ENCODE measurements at regions not wholly inside any gene's neighbourhood (a gene's known extent, or its start where the extent isn't known, plus 50 kb on each side); places are given as distances from the start of the nearest gene placed in this dataset.

DNA sequence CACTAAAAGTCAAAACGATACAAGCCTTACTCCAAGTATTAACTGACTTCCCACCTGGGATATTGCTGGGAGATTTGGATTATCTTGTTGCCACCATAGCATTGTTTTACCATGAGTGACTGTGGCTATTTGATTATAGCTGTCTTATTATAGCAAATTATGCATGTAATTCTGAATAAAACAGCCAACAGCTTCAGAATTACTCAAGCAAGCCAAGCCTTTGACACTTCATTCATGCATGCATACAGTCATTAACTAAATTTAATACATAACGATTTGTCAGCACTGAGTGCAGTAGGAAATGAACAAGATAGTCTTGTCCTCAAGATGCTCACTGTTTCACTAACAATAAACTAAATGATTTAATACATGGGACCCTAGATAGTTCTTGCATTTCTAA, 133.0 kb upstream of the FRMD6 start:
- Histone ChIP-seq H3K27ac (no peak overlapping the region), H3K4me1 (replicated peaks in 1 of 2) (peaks cover 0 to 4% of the 10 kb centered on the region in 2 donors), H3K4me3 (no peak overlapping the region)
- in situ Hi-C loops (cut with MboI; ENCODE audit: low pct_unique_long_range_greater_than_20kb in 2 of 9, low sequenced_read_pairs in 9 of 9, unreplicated experiment in 9 of 9) = no loop called here
- WGBS, 10 experiments = 69 to 100% (median 83%) methylated on average over 1 to 2 of the region's 2 CpGs; no CpG with 5 or more reads in 3 of the 10 experiments
- peak in 2 of 8 experiments; percentile 73 to 80 for ATAC-seq (replicated peaks in 6 of 8)

GRCh38 chr14:51520087-51520486, 131.6 kb upstream of the FRMD6 start:
- in situ Hi-C loops (cut with MboI; ENCODE audit: low pct_unique_long_range_greater_than_20kb in 2 of 9, low sequenced_read_pairs in 9 of 9, unreplicated experiment in 9 of 9) = no loop called here
- 30 to 100% (median 67%) methylated on average over 1 of the region's 1 CpG; no CpG with 5 or more reads in 1 of the 10 experiments for whole genome bisulfite sequencing, 10 experiments
- peaks cover 0 to 4% of the 10 kb centered on the region in 2 donors for H3K4me1 ChIP-seq (replicated peaks in 1 of 2)
- ATAC-seq (replicated peaks in 6 of 8) = no peak
- no peak overlapping the region for H3K4me3 ChIP-seq
- no peak overlapping the region for H3K27ac ChIP-seq

DNA sequence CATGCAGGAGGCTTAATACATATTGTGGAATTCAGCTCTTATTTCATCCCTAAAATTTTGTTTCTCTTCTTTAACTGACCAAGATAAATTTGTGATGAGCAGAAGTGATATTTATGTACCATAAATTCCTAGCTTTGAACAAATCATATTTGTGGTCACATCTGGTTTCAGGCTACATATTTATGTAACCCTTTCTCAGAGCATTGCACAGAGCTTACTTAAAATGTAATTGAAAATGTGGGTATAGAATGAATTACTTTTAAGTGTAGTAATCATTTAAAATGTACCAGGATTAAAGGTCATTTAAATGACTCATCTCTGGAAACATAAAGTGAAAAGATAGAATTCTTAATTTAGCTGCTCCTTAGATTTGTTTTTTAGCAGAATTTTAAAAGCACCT, 129.9 kb upstream of the FRMD6 start:
- in situ Hi-C loops (cut with MboI; ENCODE audit: low pct_unique_long_range_greater_than_20kb in 2 of 9, low sequenced_read_pairs in 9 of 9, unreplicated experiment in 9 of 9) = no loop called here
- Histone ChIP-seq H3K4me1 (replicated peaks in 1 of 2) (peaks cover 0 to 2% of the 10 kb centered on the region in 2 donors), H3K27ac (no peak overlapping the region), H3K4me3 (no peak overlapping the region)
- peak in 1 of 8 experiments; percentile 58 for ATAC-seq (replicated peaks in 6 of 8)

- 60 to 92% (median 72%) methylated on average over 1 to 4 of the region's 4 CpGs; no CpG with 5 or more reads in 2 of the 10 experiments for WGBS, 10 experiments
- no peaks in the 10 kb centered on the region for H3K4me1 ChIP-seq (replicated peaks in 1 of 2)
- peak in 3 of 8 experiments; percentile 22 to 49 (median 48) for ATAC-seq (replicated peaks in 6 of 8)
- in situ Hi-C loops (cut with MboI; ENCODE audit: low pct_unique_long_range_greater_than_20kb in 2 of 9, low sequenced_read_pairs in 9 of 9, unreplicated experiment in 9 of 9) = no loop called here
- no peak overlapping the region for H3K4me3 ChIP-seq
- H3K27ac ChIP-seq = no peak overlapping the region
Measured at GRCh38 chr14:51523243-51523642, 128.5 kb upstream of the FRMD6 start.

DNA sequence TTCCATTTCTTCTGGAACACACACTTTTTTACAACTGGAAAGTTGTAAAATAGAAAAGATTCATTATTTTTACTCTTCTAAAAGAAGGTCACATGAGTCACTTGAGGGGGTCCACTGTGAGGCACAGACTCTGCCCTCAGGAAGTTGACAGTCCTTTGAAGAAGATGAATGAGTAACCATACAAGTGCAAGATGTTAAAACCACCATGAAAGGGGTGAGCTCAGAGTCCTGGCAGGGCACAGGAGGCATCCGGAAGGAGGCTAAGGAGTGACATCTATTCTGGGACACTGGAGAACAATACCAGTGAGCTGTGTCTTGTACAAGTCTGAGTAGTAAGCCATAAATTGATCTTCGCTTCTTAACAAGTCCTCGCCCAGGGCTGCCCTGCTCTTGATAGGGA, 126.0 kb upstream of the FRMD6 start:
- H3K4me3 ChIP-seq = no peak overlapping the region
- WGBS, 10 experiments = 80 to 100% (median 89%) methylated on average over 1 to 3 of the region's 3 CpGs; no CpG with 5 or more reads in 2 of the 10 experiments
- no peaks in the 10 kb centered on the region for H3K4me1 ChIP-seq (replicated peaks in 1 of 2)
- in situ Hi-C loops (cut with MboI; ENCODE audit: low pct_unique_long_range_greater_than_20kb in 2 of 9, low sequenced_read_pairs in 9 of 9, unreplicated experiment in 9 of 9) = no loop called here
- H3K27ac ChIP-seq = no peak overlapping the region
- no peak for ATAC-seq (replicated peaks in 6 of 8)

DNA sequence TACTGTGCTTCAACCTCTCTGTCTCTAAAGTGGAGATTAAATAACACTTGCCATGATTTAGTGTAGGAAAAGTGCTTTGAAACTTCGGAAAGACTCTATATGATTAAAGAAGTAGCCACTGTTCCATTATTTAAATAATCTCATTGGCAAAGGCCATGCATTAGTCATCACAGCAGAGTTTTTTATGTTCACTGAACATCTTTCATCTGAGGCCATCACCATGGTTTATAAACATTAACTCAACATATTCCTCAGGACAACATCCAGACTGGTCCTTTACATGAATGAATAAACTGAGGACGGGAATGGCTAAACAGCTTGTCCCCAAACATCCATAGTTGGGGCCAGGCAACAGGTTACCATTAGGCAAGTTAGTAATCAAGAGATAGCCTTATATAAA, 124.6 kb upstream of the FRMD6 start:
- no peak overlapping the region for H3K4me3 ChIP-seq
- WGBS, 10 experiments = 69 to 100% (median 83%) methylated on average over 1 to 2 of the region's 2 CpGs
- in situ Hi-C loops (cut with MboI; ENCODE audit: low pct_unique_long_range_greater_than_20kb in 2 of 9, low sequenced_read_pairs in 9 of 9, unreplicated experiment in 9 of 9) = no loop called here
- no peak overlapping the region for H3K27ac ChIP-seq
- no peaks in the 10 kb centered on the region for H3K4me1 ChIP-seq (replicated peaks in 1 of 2)
- ATAC-seq (replicated peaks in 6 of 8) = peak in 6 of 8 experiments; percentile 37 to 76 (median 62)

DNA sequence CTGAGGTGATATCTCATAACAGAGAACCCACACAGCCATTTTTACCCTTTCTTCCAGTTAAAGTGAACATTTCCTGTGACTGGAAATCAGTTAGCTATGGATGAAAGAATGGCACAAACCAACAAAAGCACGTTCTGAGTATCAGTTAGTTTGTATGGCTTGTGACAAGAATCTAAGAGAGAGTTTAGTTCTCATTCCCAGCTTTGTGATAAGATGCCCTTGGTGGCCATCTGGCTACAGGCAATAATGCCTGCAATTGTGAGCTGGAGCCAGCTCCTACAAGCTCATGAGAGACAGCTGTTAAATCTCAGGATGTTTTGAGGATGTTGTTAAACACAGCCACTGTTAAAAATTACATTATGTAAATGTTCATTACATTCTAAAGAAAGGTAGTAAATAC, 122.0 kb upstream of the FRMD6 start:
- H3K4me1 ChIP-seq (replicated peaks in 1 of 2) = peaks cover 0 to 9% of the 10 kb centered on the region in 2 donors
- ATAC-seq (replicated peaks in 6 of 8) = no peak
- no peak overlapping the region for H3K27ac ChIP-seq
- in situ Hi-C loops (cut with MboI; ENCODE audit: low pct_unique_long_range_greater_than_20kb in 2 of 9, low sequenced_read_pairs in 9 of 9, unreplicated experiment in 9 of 9) = no loop called here
- H3K4me3 ChIP-seq = no peak overlapping the region
- WGBS, 10 experiments = 0 to 100% (median 69%) methylated on average over 1 of the region's 1 CpG; no CpG with 5 or more reads in 4 of the 10 experiments

DNA sequence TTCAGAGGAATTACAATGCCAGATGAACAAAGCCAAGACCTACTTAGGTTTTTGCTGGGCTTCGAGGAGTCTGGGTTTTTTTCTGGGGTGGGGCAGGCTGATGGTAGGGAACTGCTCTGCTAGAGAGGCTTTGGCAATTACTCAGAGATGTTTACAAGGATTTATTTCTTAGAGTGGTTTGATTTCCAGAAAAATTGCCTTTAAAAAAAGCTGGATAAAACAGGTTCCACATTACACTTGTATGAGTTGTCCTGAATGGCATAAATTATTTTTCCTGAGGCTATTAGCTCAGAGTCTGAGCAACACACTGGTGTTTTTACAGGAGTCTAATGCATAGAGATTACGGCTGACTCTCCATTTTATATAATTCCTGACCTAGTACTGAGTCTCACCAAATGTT, 118.5 kb upstream of the FRMD6 start:
- 0 to 100% (median 61%) methylated on average over 1 to 2 of the region's 2 CpGs; no CpG with 5 or more reads in 2 of the 10 experiments for WGBS, 10 experiments

DNA sequence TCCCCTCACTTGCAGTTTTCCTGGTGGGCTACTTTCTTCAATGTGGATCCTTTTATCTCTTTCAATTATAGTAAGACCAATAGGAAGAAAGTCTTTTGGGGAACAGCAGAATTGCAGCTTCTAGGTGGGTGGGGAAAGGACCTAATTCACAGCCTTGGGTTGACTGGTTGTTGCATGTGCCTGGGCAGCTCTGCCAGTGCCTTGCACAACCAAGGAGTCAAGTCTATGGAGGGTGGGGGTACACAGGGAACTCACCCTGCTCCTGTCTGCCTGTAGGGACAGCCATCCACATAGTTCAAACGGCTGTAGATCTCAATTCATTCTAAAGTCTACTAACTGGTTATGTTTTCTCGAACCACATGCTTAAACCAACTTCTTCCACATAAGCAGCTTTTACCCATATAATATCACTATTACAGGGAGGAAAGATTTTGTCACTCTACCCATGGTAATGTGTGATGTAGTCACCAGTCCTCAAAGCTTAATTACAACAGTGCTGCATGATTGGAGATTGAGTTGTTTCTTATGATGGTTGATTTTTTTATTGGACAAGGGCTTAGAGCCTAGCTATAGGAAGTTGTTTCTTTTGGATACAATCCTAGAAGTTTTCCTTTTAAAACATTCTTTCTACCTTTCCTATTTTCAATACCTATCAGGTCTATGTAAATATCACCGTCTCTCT, 117.7 kb upstream of the FRMD6 start:
- 65 to 100% (median 89%) methylated on average over 1 to 3 of the region's 3 CpGs; no CpG with 5 or more reads in 1 of the 10 experiments for WGBS, 10 experiments
- ATAC-seq (replicated peaks in 6 of 8) = no peak
- H3K27ac ChIP-seq = no peak overlapping the region

More for the DNA sequence above, 118.5 kb upstream of the FRMD6 start:
- Histone ChIP-seq H3K4me1 (replicated peaks in 1 of 2) (peaks cover 0 to 11% of the 10 kb centered on the region in 2 donors), H3K27ac (no peak overlapping the region), H3K4me3 (no peak overlapping the region)
- peak; percentile 62 to 91 (median 82) for ATAC-seq (replicated peaks in 6 of 8)
- in situ Hi-C loops (cut with MboI; ENCODE audit: low pct_unique_long_range_greater_than_20kb in 2 of 9, low sequenced_read_pairs in 9 of 9, unreplicated experiment in 9 of 9) = no loop called here

DNA sequence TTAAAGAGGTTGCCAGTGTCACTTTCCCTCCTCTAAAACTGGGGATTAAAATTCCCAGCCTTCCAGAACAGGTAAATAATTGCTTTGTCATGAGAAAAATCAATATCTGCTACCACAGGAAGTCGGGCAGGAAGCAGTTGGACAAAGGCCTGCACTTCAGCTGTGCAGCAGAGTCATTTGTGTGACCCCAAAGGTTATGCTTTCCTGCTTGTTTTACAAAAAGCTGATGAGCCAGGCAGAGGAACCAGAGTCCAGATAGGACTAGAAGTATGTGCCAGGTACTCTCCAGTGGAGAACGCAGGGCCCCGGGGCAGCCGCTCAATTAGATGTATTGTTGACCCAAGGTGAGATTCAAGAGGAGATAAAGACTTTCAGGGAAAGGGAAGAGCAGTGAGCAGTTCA, 117.1 kb upstream of the FRMD6 start:
- WGBS, 10 experiments = 70 to 100% (median 75%) methylated on average over 2 to 4 of the region's 4 CpGs; no CpG with 5 or more reads in 3 of the 10 experiments
- peak in 5 of 8 experiments; percentile 37 to 67 (median 63) for ATAC-seq (replicated peaks in 6 of 8)
- peak overlapping the region in 1 of 2 donors; percentile 7 for H3K27ac ChIP-seq

More for the DNA sequence above, 117.7 kb upstream of the FRMD6 start:
- in situ Hi-C loops (cut with MboI; ENCODE audit: low pct_unique_long_range_greater_than_20kb in 2 of 9, low sequenced_read_pairs in 9 of 9, unreplicated experiment in 9 of 9) = no loop called here
- Histone ChIP-seq H3K4me1 (replicated peaks in 1 of 2) (peaks cover 0 to 11% of the 10 kb centered on the region in 2 donors), H3K4me3 (no peak overlapping the region)

DNA sequence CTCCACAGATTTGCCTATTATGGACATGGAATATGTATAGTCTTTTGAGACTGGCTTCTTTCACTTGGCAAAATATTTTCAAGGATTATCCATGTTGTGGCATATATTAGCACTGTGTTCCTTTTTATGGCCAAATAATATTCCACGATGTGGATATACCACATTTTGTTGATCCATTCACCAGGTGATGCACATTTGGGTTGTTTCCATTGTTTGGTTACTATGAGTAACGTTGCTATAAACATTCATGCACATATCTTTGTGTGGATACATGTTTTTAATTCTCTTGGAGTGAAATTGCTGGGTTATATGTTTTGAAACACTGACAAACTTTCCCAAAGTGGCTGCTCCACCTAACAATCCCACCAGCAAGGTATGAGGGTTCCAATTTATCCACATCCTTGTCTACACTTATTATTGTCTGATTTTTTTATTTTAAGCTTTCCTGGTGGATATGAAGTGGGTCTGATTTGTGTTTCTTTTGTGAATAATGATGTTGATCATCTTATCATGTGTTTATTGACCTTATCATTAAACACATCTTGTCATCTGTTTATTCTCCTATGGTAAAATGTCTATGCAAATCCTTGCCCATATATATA, 116.2 kb upstream of the FRMD6 start:
- H3K4me3 ChIP-seq = no peak overlapping the region
- WGBS, 10 experiments = 33 to 100% (median 73%) methylated on average over 1 to 2 of the region's 2 CpGs; no CpG with 5 or more reads in 2 of the 10 experiments
- in situ Hi-C loops (cut with MboI; ENCODE audit: low pct_unique_long_range_greater_than_20kb in 2 of 9, low sequenced_read_pairs in 9 of 9, unreplicated experiment in 9 of 9) = no loop called here
- no peak overlapping the region for H3K27ac ChIP-seq
- ATAC-seq (replicated peaks in 6 of 8) = no peak
- peaks cover 0 to 11% of the 10 kb centered on the region in 2 donors for H3K4me1 ChIP-seq (replicated peaks in 1 of 2)

More for the DNA sequence above, 117.1 kb upstream of the FRMD6 start:
- no peak overlapping the region for H3K4me3 ChIP-seq
- in situ Hi-C loops (cut with MboI; ENCODE audit: low pct_unique_long_range_greater_than_20kb in 2 of 9, low sequenced_read_pairs in 9 of 9, unreplicated experiment in 9 of 9) = no loop called here
- H3K4me1 ChIP-seq (replicated peaks in 1 of 2) = peaks cover 0 to 11% of the 10 kb centered on the region in 2 donors

DNA sequence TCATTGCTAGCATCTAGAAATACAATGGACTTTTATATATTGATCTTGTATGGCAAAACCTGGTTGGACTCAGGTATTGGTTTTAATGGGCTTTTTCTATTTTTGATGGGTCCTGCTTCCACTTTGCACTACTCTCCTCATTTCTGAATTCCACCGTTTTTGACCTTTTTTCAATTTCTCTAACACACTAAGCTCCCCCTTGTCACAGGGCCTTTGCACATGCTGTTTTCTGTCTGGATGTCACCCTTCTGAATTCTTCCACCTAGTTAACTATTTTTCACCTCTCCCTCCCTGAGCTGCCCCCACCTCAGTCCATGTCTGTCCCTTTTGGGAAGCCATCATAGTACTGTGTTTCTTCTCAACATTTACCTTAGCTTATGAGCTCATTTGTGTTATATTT, 112.7 kb upstream of the FRMD6 start:
- no peak overlapping the region for H3K27ac ChIP-seq
- in situ Hi-C loops (cut with MboI; ENCODE audit: low pct_unique_long_range_greater_than_20kb in 2 of 9, low sequenced_read_pairs in 9 of 9, unreplicated experiment in 9 of 9) = no loop called here
- no peak overlapping the region for H3K4me3 ChIP-seq
- peaks cover 0 to 10% of the 10 kb centered on the region in 2 donors for H3K4me1 ChIP-seq (replicated peaks in 1 of 2)
- no peak for ATAC-seq (replicated peaks in 6 of 8)
- WGBS, 10 experiments = 64 to 100% (median 86%) methylated on average over 1 of the region's 1 CpG; no CpG with 5 or more reads in 1 of the 10 experiments

GRCh38 chr14:51539571-51540037, 112.1 kb upstream of the FRMD6 start:
- in situ Hi-C loops (cut with MboI; ENCODE audit: low pct_unique_long_range_greater_than_20kb in 2 of 9, low sequenced_read_pairs in 9 of 9, unreplicated experiment in 9 of 9) = no loop called here
- Histone ChIP-seq H3K27ac (no peak overlapping the region), H3K4me1 (replicated peaks in 1 of 2) (peaks cover 0 to 3% of the 10 kb centered on the region in 2 donors), H3K4me3 (no peak overlapping the region)
- 0 to 100% (median 60%) methylated on average over 1 of the region's 1 CpG; no CpG with 5 or more reads in 5 of the 10 experiments for WGBS, 10 experiments
- no peak for ATAC-seq (replicated peaks in 6 of 8)
